IMR-90 (cell line): ENCODE measurements at regions not wholly inside any gene's neighbourhood (a gene's known extent, or its start where the extent isn't known, plus 50 kb on each side); places are given as distances from the start of the nearest gene placed in this dataset.

ENCODE experiments used
- ATAC-seq: fragments of 200-7000 bp; cut with Tn5 transposase; 2 replicates; pipeline ENCODE4 v1.9.1; 2020; ENCODE audit warnings: low read depth, mild to moderate bottlenecking, moderate library complexity
- BruUV-seq: library from RNA; stranded (reverse); fragments of 400-500 nt; replicated peaks from 2 replicates; lab custom pipeline; 2021; lab: Mats Ljungman, UMichigan
- CTCF ChIA-PET: fragments of 300-600 bp; formaldehyde crosslinking; extraction: SDS; loops from one replicate; lab custom pipeline; 2021; ENCODE audit warnings: antibody characterized with exemption; lab: Yijun Ruan, JAX
- POLR2A ChIA-PET: fragments of 300-600 bp; sonication (Branson Sonifier 250); formaldehyde crosslinking; loops from one replicate; lab custom pipeline; 2022; ENCODE audit warnings: antibody characterized with exemption; ENCODE audit not compliant: unreplicated experiment; lab: Charles Lee
- DNase-seq: peaks from one replicate; pipeline ENCODE4 v3.0.0; 2013
- H2AFZ ChIP-seq: replicated peaks from 2 replicates; pipeline ENCODE3; 2013; ENCODE audit warnings: low read length, mild to moderate bottlenecking; ENCODE audit not compliant: poor library complexity
- H2AK5ac ChIP-seq: 2 replicates; pipeline ENCODE4 v1.6.1; 2013; ENCODE audit warnings: low read depth, low read length, inconsistent platforms
- H2AK9ac ChIP-seq: replicated peaks from 2 replicates; pipeline ENCODE3; 2013; ENCODE audit warnings: mild to moderate bottlenecking, low read depth, low read length, moderate library complexity; ENCODE audit not compliant: poor library complexity
- H2BK120ac ChIP-seq: 2 replicates; pipeline ENCODE4 v1.6.1; 2013; ENCODE audit warnings: low read depth, low read length, inconsistent platforms
- H2BK15ac ChIP-seq: 3 replicates; pipeline ENCODE4 v1.6.1; 2013; ENCODE audit warnings: low read depth, low read length, inconsistent platforms
- H2BK20ac ChIP-seq: 2 replicates; pipeline ENCODE4 v1.6.1; 2013; ENCODE audit warnings: low read depth, mild to moderate bottlenecking, inconsistent platforms, low read length, moderate library complexity
- H2BK5ac ChIP-seq: 2 replicates; pipeline ENCODE4 v1.6.1; 2013; ENCODE audit warnings: mild to moderate bottlenecking, low read depth, low read length, inconsistent platforms; ENCODE audit not compliant: poor library complexity, severe bottlenecking
- H3K14ac ChIP-seq: replicated peaks from 2 replicates; pipeline ENCODE4 v1.6.1; 2013; ENCODE audit warnings: low read depth, low read length, inconsistent platforms
- H3K18ac ChIP-seq: 2 replicates; pipeline ENCODE4 v1.6.1; 2013; ENCODE audit warnings: low read depth, low read length, control low read depth
- H3K23ac ChIP-seq: 2 replicates; pipeline ENCODE4 v1.6.1; 2013; ENCODE audit warnings: low read depth, low read length, inconsistent platforms
- H3K27ac ChIP-seq: 2 replicates; pipeline ENCODE4 v1.5.1; 2013; ENCODE audit warnings: mild to moderate bottlenecking, control low read depth, low read length; ENCODE audit not compliant: insufficient read depth
- H3K27me3 ChIP-seq: 2 replicates; pipeline ENCODE4 v1.6.1; 2013; ENCODE audit warnings: low read length; ENCODE audit not compliant: control insufficient read depth, insufficient read depth
- H3K36me3 ChIP-seq: 2 replicates; pipeline ENCODE4 v1.6.1; 2013; ENCODE audit warnings: low read length, mixed read lengths; ENCODE audit not compliant: control insufficient read depth, insufficient read depth
- H3K4ac ChIP-seq: 2 replicates; pipeline ENCODE4 v1.6.1; 2013; ENCODE audit warnings: low read depth, low read length, inconsistent platforms
- H3K4me1 ChIP-seq: 2 replicates; pipeline ENCODE4 v1.6.1; 2013; ENCODE audit warnings: low read length, mixed read lengths; ENCODE audit not compliant: control insufficient read depth, insufficient read depth
- H3K4me2 ChIP-seq: 2 replicates; pipeline ENCODE4 v1.6.1; 2013; ENCODE audit warnings: low read depth, mild to moderate bottlenecking, control low read depth, low read length, moderate library complexity
- H3K4me3 ChIP-seq: 2 replicates; pipeline ENCODE4 v1.5.1; 2013; ENCODE audit warnings: low read depth, mild to moderate bottlenecking, control low read depth, low read length, moderate library complexity; ENCODE audit not compliant: insufficient read depth
- H3K56ac ChIP-seq: 2 replicates; pipeline ENCODE4 v1.6.1; 2013; ENCODE audit warnings: low read length, inconsistent platforms; ENCODE audit not compliant: insufficient read depth; ENCODE audit errors: extremely low read depth
- H3K79me1 ChIP-seq, 2 experiments: 2 replicates each; pipeline ENCODE4 v1.6.1; 2013; ENCODE audit warnings: low read length in 2 of 2, inconsistent platforms in 1 of 2, low read depth in 1 of 2
- H3K9ac ChIP-seq: 2 replicates; pipeline ENCODE4 v1.6.1; 2013; ENCODE audit warnings: low read depth, low read length, control low read depth
- H3K9me1 ChIP-seq: 2 replicates; pipeline ENCODE4 v1.6.1; 2013; ENCODE audit warnings: low read length, inconsistent platforms; ENCODE audit not compliant: insufficient read depth
- H3K9me3 ChIP-seq: 2 replicates; pipeline ENCODE4 v1.6.1; 2013; ENCODE audit warnings: low read length; ENCODE audit not compliant: control insufficient read depth, insufficient read depth
- H4K20me1 ChIP-seq: 2 replicates; pipeline ENCODE4 v1.6.1; 2013; ENCODE audit warnings: low read length, inconsistent platforms; ENCODE audit not compliant: insufficient read depth
- H4K5ac ChIP-seq: 2 replicates; pipeline ENCODE4 v1.6.1; 2013; ENCODE audit warnings: mild to moderate bottlenecking, low read depth, low read length, control low read depth
- H4K8ac ChIP-seq, 2 experiments: 2 replicates each; pipeline ENCODE4 v1.6.1; 2013; ENCODE audit warnings: low read depth in 2 of 2, low read length in 2 of 2, control low read depth in 1 of 2, inconsistent platforms in 1 of 2
- H4K91ac ChIP-seq: 2 replicates; pipeline ENCODE4 v1.6.1; 2013; ENCODE audit warnings: low read depth, low read length, inconsistent platforms; ENCODE audit not compliant: insufficient read depth
- CHD1 ChIP-seq: IDR thresholded peaks from 2 replicates; pipeline ENCODE4 v1.6.1; 2012; ENCODE audit warnings: low read depth, low read length, improper control_type of control experiment
- FOS ChIP-seq: fragments of 150-350 bp; IDR thresholded peaks from 2 replicates; pipeline ENCODE4 v1.6.1; 2016; ENCODE audit warnings: low read depth, low read length
- MAFK ChIP-seq: IDR thresholded peaks from 2 replicates; pipeline ENCODE4 v1.6.1; 2012; ENCODE audit warnings: low read depth, low read length, improper control_type of control experiment
- MXI1 ChIP-seq: IDR thresholded peaks from 2 replicates; pipeline ENCODE4 v1.6.1; 2012; ENCODE audit warnings: low read depth, mild to moderate bottlenecking, low read length, moderate library complexity, borderline replicate concordance
- WGBS, 2 experiments: methylation state at CpG; one replicate each; pipeline versions ENCODE4 v1.1.5 to v1.1.7; 2013; ENCODE audit warnings: missing lambda C conversion rate in 2 of 2; ENCODE audit not compliant: insufficient read length in 1 of 2; ENCODE audit errors: extremely low coverage in 2 of 2; 5-methylcytosine and 5-hydroxymethylcytosine counted together
- dilution Hi-C: fragments of 300-500 bp; cut with HindIII; formaldehyde crosslinking; loops from one replicate; pipeline ENCODE4 v1.14.3; 2018; ENCODE audit warnings: low sequenced_read_pairs; ENCODE audit not compliant: unreplicated experiment
- in situ Hi-C: fragments of 300-500 bp; cut with MboI; formaldehyde crosslinking; loops from 3 replicates; pipeline ENCODE4 v1.14.3; 2019; ENCODE audit warnings: low sequenced_read_pairs, inconsistent platforms, mixed read lengths
- intact Hi-C: fragments of 100-400 bp; cut with micrococcal nuclease; formaldehyde crosslinking; loops from 2 replicates; pipeline ENCODE4 v1.10.0; 2022

DNA sequence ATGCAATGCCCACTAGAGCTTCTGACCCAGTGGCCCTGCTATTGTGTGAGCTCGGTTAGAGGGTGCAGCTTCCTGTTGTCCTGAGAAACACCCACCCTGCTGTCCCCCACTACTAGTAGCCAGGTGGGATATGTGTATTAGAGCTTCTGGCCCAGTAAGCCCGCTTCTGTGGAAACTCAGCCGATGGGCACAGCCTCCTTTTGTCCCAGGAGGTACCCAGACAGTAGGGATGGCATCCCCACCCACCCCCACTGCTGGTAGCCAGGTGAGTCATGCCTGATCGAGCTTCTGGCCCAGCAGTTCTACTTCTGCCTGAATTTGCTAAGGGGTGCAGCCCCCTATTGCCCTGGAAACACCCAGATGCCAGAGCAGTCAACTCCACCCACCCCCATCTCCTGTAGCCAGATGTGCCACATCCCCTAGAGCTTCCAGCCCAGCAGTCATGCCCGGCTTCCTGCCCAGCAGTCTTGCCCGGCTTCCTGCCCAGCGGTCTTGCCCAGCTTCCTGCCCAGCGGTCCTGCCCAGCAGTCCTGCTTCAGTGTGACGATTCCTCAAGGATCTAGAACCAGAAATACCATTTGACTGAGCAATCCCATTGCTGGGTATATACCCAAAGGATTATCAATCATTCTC lies 162.7 kb upstream of the KLF8 start:
- ChIA-PET POLR2A (no interaction called here), CTCF (no interaction called here)
- DNase-seq = no peak
- H3K23ac ChIP-seq = no peak overlapping the region
- no peak overlapping the region for H3K4ac ChIP-seq
- H3K4me1 ChIP-seq = no peaks in the 10 kb centered on the region
- H4K20me1 ChIP-seq = no peaks in the 10 kb centered on the region
- H4K91ac ChIP-seq = no peak overlapping the region
- no peak overlapping the region for H3K56ac ChIP-seq
- no peak for ATAC-seq
- no peak overlapping the region for H4K8ac ChIP-seq
- H3K27me3 ChIP-seq = no peaks in the 10 kb centered on the region
- no peak overlapping the region for H3K9ac ChIP-seq
- no peak overlapping the region for H3K27ac ChIP-seq
- intact Hi-C loops (no loop called here), in situ Hi-C loops (no loop called here), dilution Hi-C loops (no loop called here)
- H2AFZ ChIP-seq = no peak overlapping the region
- TF ChIP-seq MAFK (no peak), MXI1 (no peak), FOS (no peak), CHD1 (no peak)
- H3K9me1 ChIP-seq = no peaks in the 10 kb centered on the region
- no peak overlapping the region for H2AK5ac ChIP-seq
- H2BK120ac ChIP-seq = no peak overlapping the region
- no peak overlapping the region for H3K14ac ChIP-seq
- WGBS, 2 experiments = 75% methylated on average over 4 of the region's 9 CpGs; no CpG with 5 or more reads in 1 of the 2 experiments
- no peak overlapping the region for H3K4me2 ChIP-seq
- no peak overlapping the region for H2AK9ac ChIP-seq
- no peak overlapping the region for H3K18ac ChIP-seq
- H3K36me3 ChIP-seq = no peaks in the 10 kb centered on the region
- no peaks in the 10 kb centered on the region for H3K79me1 ChIP-seq
- no peak overlapping the region for H4K5ac ChIP-seq
- H3K9me3 ChIP-seq = peaks cover 15% of the 10 kb centered on the region
- H3K4me3 ChIP-seq = no peak overlapping the region
- H2BK15ac ChIP-seq = no peak overlapping the region
- H2BK5ac ChIP-seq = no peak overlapping the region
- no peak overlapping the region for H2BK20ac ChIP-seq
- no TSS peak for BruUV-seq
